Transverse colon (tissue), 4 donors: ENCODE measurements at regions not wholly inside any gene's neighbourhood (a gene's known extent, or its start where the extent isn't known, plus 50 kb on each side); places are given as distances from the start of the nearest gene placed in this dataset.

Experiments used
- EP300 ChIP-seq: sonication (generic); formaldehyde crosslinking; IDR thresholded peaks from one replicate; pipeline ENCODE4 v1.6.1; 2017; ENCODE audit warnings: antibody characterized with exemption, low read depth
- POLR2A ChIP-seq: fragments of 450-650 bp; IDR thresholded peaks from one replicate; pipeline ENCODE4 v1.6.1; 2016; ENCODE audit warnings: antibody characterized with exemption, mild to moderate bottlenecking, moderate library complexity
- POLR2AphosphoS5 ChIP-seq, 3 donors: sonication (generic); formaldehyde crosslinking; IDR thresholded peaks; one replicate each; pipeline ENCODE4 v1.6.1; 2016; ENCODE audit warnings: antibody characterized with exemption in 3 of 3
- TF ChIP-seq, protein P1 (sequence below), 5 experiments: fragments of 200-600 bp in 3 of 5; fragments of 450-650 bp in 2 of 5; sonication (generic) in 3 of 5; IDR thresholded peaks; 1 replicate in 2 of 5; 2 replicates in 3 of 5; pipeline ENCODE4 v1.5.1; 2016 to 2017; ENCODE audit warnings: antibody characterized with exemption in 5 of 5, inconsistent platforms in 3 of 5, mild to moderate bottlenecking in 2 of 5, moderate library complexity in 1 of 5

- TF ChIP-seq, protein P1, sequence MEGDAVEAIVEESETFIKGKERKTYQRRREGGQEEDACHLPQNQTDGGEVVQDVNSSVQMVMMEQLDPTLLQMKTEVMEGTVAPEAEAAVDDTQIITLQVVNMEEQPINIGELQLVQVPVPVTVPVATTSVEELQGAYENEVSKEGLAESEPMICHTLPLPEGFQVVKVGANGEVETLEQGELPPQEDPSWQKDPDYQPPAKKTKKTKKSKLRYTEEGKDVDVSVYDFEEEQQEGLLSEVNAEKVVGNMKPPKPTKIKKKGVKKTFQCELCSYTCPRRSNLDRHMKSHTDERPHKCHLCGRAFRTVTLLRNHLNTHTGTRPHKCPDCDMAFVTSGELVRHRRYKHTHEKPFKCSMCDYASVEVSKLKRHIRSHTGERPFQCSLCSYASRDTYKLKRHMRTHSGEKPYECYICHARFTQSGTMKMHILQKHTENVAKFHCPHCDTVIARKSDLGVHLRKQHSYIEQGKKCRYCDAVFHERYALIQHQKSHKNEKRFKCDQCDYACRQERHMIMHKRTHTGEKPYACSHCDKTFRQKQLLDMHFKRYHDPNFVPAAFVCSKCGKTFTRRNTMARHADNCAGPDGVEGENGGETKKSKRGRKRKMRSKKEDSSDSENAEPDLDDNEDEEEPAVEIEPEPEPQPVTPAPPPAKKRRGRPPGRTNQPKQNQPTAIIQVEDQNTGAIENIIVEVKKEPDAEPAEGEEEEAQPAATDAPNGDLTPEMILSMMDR (IDR thresholded peaks at IDR 0.05), result no peak
- no peak for TF ChIP-seq POLR2A
- no peak for TF ChIP-seq POLR2AphosphoS5 (IDR thresholded peaks at IDR 0.05)
- no peak for TF ChIP-seq EP300
Observed at GRCh38 chr17:53470626-53471025, 352.1 kb upstream of the KIF2B start.
